ENCODE measurements at regions not wholly inside any gene's neighbourhood (a gene's known extent, or its start where the extent isn't known, plus 50 kb on each side); places are given as distances from the start of the nearest gene placed in this dataset.

- ChIA-PET CTCF (interaction anchor here (0.6 to 1.0 kb wide), 4 partner anchors 10 to 1550 kb away, joined by 3 to 7 read pairs (median 3); no protein-coding TSS in a partner anchor), POLR2A (no interaction called here)
- BruUV-seq (replicated peaks) = no TSS peak
- Histone ChIP-seq H3K27ac (ENCODE audit: low read length) (no peak overlapping the region), H3K27me3 (ENCODE audit: control insufficient read depth, insufficient read depth, low read length) (no peaks in the 10 kb centered on the region), H3K36me3 (ENCODE audit: control insufficient read depth, insufficient read depth, low read length) (no peaks in the 10 kb centered on the region), H3K4me1 (ENCODE audit: control insufficient read depth, insufficient read depth, low read length) (no peaks in the 10 kb centered on the region), H3K4me3 (ENCODE audit: low read depth in 2 of 2, low read length in 2 of 2) (no peak overlapping the region), H3K9me3 (ENCODE audit: control insufficient read depth, insufficient read depth, low read depth, low read length) (no peaks in the 10 kb centered on the region)
- DNase-seq (ENCODE audit: low read depth, low spot score) (peak; percentile 61), ATAC-seq (peak; percentile 88)
- intact Hi-C loops (cut with micrococcal nuclease; ENCODE audit: unreplicated experiment) = loop anchor here (1.0 kb wide), 1 partner anchor 279 kb away; no protein-coding TSS in a partner anchor
- TF ChIP-seq TCF7L2 (IDR thresholded peaks at IDR 0.05; ENCODE audit: low read depth, low read length) (no peak), REST (IDR thresholded peaks at IDR 0.05; ENCODE audit: insufficient read depth in 1 of 2, low read depth in 2 of 2, low read length in 1 of 2) (no peak), SIN3A (IDR thresholded peaks at IDR 0.05; ENCODE audit: borderline replicate concordance, insufficient read depth, low read depth, low read length) (no peak), POLR2AphosphoS5 (IDR thresholded peaks at IDR 0.05; ENCODE audit: low read depth, low read length) (no peak)
- TF ChIP-seq, protein P1, sequence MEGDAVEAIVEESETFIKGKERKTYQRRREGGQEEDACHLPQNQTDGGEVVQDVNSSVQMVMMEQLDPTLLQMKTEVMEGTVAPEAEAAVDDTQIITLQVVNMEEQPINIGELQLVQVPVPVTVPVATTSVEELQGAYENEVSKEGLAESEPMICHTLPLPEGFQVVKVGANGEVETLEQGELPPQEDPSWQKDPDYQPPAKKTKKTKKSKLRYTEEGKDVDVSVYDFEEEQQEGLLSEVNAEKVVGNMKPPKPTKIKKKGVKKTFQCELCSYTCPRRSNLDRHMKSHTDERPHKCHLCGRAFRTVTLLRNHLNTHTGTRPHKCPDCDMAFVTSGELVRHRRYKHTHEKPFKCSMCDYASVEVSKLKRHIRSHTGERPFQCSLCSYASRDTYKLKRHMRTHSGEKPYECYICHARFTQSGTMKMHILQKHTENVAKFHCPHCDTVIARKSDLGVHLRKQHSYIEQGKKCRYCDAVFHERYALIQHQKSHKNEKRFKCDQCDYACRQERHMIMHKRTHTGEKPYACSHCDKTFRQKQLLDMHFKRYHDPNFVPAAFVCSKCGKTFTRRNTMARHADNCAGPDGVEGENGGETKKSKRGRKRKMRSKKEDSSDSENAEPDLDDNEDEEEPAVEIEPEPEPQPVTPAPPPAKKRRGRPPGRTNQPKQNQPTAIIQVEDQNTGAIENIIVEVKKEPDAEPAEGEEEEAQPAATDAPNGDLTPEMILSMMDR (IDR thresholded peaks at IDR 0.05) = peak; percentile 88
- in situ Hi-C loops (cut with HindIII; ENCODE audit: low pct_unique_long_range_greater_than_20kb, low sequenced_read_pairs) = no loop called here
Observed at GRCh38 chr2:84302513-84303412, 156.3 kb downstream of the SUCLG1 start.

DNA sequence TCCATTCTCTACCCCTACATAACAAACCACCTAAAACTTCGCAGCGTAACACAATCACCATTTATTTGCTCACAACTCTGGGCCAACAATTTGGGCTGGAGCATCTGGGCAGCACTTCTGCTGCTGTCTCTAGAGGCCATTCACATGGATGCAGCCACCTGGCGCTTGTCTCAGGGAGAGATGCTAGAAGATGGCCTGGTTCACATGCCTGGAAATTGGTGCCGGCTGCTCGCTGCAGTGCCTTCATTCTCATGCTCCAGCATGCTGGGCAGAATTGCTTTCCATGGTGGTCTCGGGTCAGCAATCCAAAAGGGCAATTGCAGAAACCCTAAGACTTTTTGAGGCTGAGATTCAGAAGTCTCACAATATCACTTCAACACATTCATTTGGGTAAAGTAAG lies 157.4 kb downstream of the SUCLG1 start:
- no TSS peak for BruUV-seq (replicated peaks)
- ATAC-seq (no peak), DNase-seq (ENCODE audit: low read depth, low spot score) (no peak)
- POLR2A ChIA-PET = no interaction called here
- TF ChIP-seq, protein P1 (IDR thresholded peaks at IDR 0.05) = no peak
- TF ChIP-seq REST (IDR thresholded peaks at IDR 0.05; ENCODE audit: insufficient read depth in 1 of 2, low read depth in 2 of 2, low read length in 1 of 2) (no peak), TCF7L2 (IDR thresholded peaks at IDR 0.05; ENCODE audit: low read depth, low read length) (no peak), SIN3A (IDR thresholded peaks at IDR 0.05; ENCODE audit: borderline replicate concordance, insufficient read depth, low read depth, low read length) (no peak)
- H3K27me3 ChIP-seq (ENCODE audit: control insufficient read depth, insufficient read depth, low read length) = no peaks in the 10 kb centered on the region
- no peaks in the 10 kb centered on the region for H3K9me3 ChIP-seq (ENCODE audit: control insufficient read depth, insufficient read depth, low read depth, low read length)
- no peaks in the 10 kb centered on the region for H3K4me1 ChIP-seq (ENCODE audit: control insufficient read depth, insufficient read depth, low read length)
- H3K27ac ChIP-seq (ENCODE audit: low read length) = no peak overlapping the region
- no peaks in the 10 kb centered on the region for H3K36me3 ChIP-seq (ENCODE audit: control insufficient read depth, insufficient read depth, low read length)
- in situ Hi-C loops (cut with HindIII; ENCODE audit: low pct_unique_long_range_greater_than_20kb, low sequenced_read_pairs) = no loop called here
- H3K4me3 ChIP-seq (ENCODE audit: low read depth in 2 of 2, low read length in 2 of 2) = no peak overlapping the region
- CTCF ChIA-PET = no interaction called here
- intact Hi-C loops (cut with micrococcal nuclease; ENCODE audit: unreplicated experiment) = no loop called here

All from Panc1 (cell line).